Lower leg skin (tissue), 4 donors: ENCODE measurements at regions not wholly inside any gene's neighbourhood (a gene's known extent, or its start where the extent isn't known, plus 50 kb on each side); places are given as distances from the start of the nearest gene placed in this dataset.

Experiments
- DNase-seq, 2 donors: peaks; one replicate each; pipeline ENCODE4 v3.0.0-alpha.2; 2019; ENCODE audit warnings: low spot score in 2 of 2
- H3K4me3 ChIP-seq: fragments of 200-600 bp; sonication (generic); 2 replicates; pipeline ENCODE4 v1.5.1; 2017; ENCODE audit warnings: mild to moderate bottlenecking, low read depth; ENCODE audit not compliant: poor library complexity, severe bottlenecking
- CTCF ChIP-seq, 3 donors: fragments of 450-650 bp; IDR thresholded peaks; one replicate each; pipeline ENCODE4 v1.5.1; 2016; ENCODE audit warnings: antibody characterized with exemption in 3 of 3, mild to moderate bottlenecking in 3 of 3, moderate library complexity in 2 of 3
- POLR2A ChIP-seq, 2 donors: fragments of 450-650 bp; IDR thresholded peaks; one replicate each; pipeline ENCODE4 v1.6.1; 2016 to 2017; ENCODE audit warnings: antibody characterized with exemption in 2 of 2, mild to moderate bottlenecking in 1 of 2, moderate library complexity in 1 of 2
- whole genome bisulfite sequencing, 2 donors: methylation state at CpG; one replicate each; pipeline ENCODE4 v1.1.5; 2018; 5-methylcytosine and 5-hydroxymethylcytosine counted together
- intact Hi-C: fragments of 100-400 bp; cut with DNase I; formaldehyde crosslinking; loops from one replicate; pipeline ENCODE4 v1.15.0; 2023; ENCODE audit warnings: low total_unique reads

- intact Hi-C loops, result no loop called here
- TF ChIP-seq POLR2A (IDR thresholded peaks at IDR 0.05) (no peak), CTCF (IDR thresholded peaks at IDR 0.05) (no peak)
- DNase-seq, result no peak
- H3K4me3 ChIP-seq, result no peak overlapping the region
Measured at GRCh38 chr2:16120591-16121180, 180.3 kb downstream of the MYCN start.

- H3K4me3 ChIP-seq, result no peak overlapping the region
- no peak for DNase-seq
- intact Hi-C loops, result no loop called here
- 86 to 91% methylated on average over 3 of the region's 3 CpGs for WGBS, 2 donors
- TF ChIP-seq POLR2A (IDR thresholded peaks at IDR 0.05), result no peak
- TF ChIP-seq CTCF (IDR thresholded peaks at IDR 0.05), result no peak
Measured at GRCh38 chr2:16119741-16120140, 179.4 kb downstream of the MYCN start.

GRCh38 chr2:16118611-16119590, 178.6 kb downstream of the MYCN start:
- TF ChIP-seq CTCF (IDR thresholded peaks at IDR 0.05) (no peak), POLR2A (IDR thresholded peaks at IDR 0.05) (no peak)
- no peak for DNase-seq
- intact Hi-C loops, result no loop called here
- H3K4me3 ChIP-seq, result no peak overlapping the region
- 88% methylated on average over 5 of the region's 5 CpGs for WGBS, 2 donors

- 93% methylated on average over 9 of the region's 9 CpGs for WGBS, 2 donors
- intact Hi-C loops, result no loop called here
- TF ChIP-seq CTCF (IDR thresholded peaks at IDR 0.05), result no peak
- no peak for TF ChIP-seq POLR2A (IDR thresholded peaks at IDR 0.05)
- H3K4me3 ChIP-seq, result no peak overlapping the region
- DNase-seq, result no peak
Measured at GRCh38 chr2:16117791-16118610, 177.7 kb downstream of the MYCN start.

GRCh38 chr2:16117021-16117700, 176.8 kb downstream of the MYCN start:
- TF ChIP-seq POLR2A (IDR thresholded peaks at IDR 0.05) (no peak), CTCF (IDR thresholded peaks at IDR 0.05) (no peak)
- 80 to 89% methylated on average over 9 of the region's 9 CpGs for WGBS, 2 donors
- no peak for DNase-seq
- no peak overlapping the region for H3K4me3 ChIP-seq
- intact Hi-C loops, result no loop called here
